ENCODE measurements at regions not wholly inside any gene's neighbourhood (a gene's known extent, or its start where the extent isn't known, plus 50 kb on each side); places are given as distances from the start of the nearest gene placed in this dataset.

GRCh38 chr1:30043731-30044408 lies 679.5 kb downstream of the MATN1 start:
- TF ChIP-seq, protein P1, sequence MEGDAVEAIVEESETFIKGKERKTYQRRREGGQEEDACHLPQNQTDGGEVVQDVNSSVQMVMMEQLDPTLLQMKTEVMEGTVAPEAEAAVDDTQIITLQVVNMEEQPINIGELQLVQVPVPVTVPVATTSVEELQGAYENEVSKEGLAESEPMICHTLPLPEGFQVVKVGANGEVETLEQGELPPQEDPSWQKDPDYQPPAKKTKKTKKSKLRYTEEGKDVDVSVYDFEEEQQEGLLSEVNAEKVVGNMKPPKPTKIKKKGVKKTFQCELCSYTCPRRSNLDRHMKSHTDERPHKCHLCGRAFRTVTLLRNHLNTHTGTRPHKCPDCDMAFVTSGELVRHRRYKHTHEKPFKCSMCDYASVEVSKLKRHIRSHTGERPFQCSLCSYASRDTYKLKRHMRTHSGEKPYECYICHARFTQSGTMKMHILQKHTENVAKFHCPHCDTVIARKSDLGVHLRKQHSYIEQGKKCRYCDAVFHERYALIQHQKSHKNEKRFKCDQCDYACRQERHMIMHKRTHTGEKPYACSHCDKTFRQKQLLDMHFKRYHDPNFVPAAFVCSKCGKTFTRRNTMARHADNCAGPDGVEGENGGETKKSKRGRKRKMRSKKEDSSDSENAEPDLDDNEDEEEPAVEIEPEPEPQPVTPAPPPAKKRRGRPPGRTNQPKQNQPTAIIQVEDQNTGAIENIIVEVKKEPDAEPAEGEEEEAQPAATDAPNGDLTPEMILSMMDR (IDR thresholded peaks at IDR 0.05) = no peak
- TF ChIP-seq POLR2A (IDR thresholded peaks at IDR 0.05; ENCODE audit: low read depth) (no peak), POLR2AphosphoS5 (IDR thresholded peaks at IDR 0.05) (no peak)

Data from esophagus muscularis mucosa (tissue), 3 donors.